NB4 (cell line): ENCODE measurements at regions not wholly inside any gene's neighbourhood (a gene's known extent, or its start where the extent isn't known, plus 50 kb on each side); places are given as distances from the start of the nearest gene placed in this dataset.

Source experiments
- DNase-seq: peaks from one replicate; pipeline ENCODE4 v3.0.0; 2010; ENCODE audit warnings: low read depth
- H3K4me3 ChIP-seq: one replicate; pipeline ENCODE4 v1.5.1; 2011; ENCODE audit warnings: mild to moderate bottlenecking, low read depth, low read length, moderate library complexity
- MYC ChIP-seq: IDR thresholded peaks from 2 replicates; pipeline ENCODE4 v1.6.1; 2011; ENCODE audit warnings: low read depth, low read length
- POLR2A ChIP-seq: IDR thresholded peaks from 2 replicates; pipeline ENCODE4 v1.6.1; 2011; ENCODE audit warnings: mild to moderate bottlenecking; ENCODE audit not compliant: insufficient read length; ENCODE audit errors: extremely low read depth
- TF ChIP-seq, protein P1 (sequence below): IDR thresholded peaks from 2 replicates; pipeline ENCODE4 v1.6.1; 2011; ENCODE audit warnings: low read depth, low read length
- TF ChIP-seq, protein P2 (sequence below): IDR thresholded peaks from one replicate; pipeline ENCODE4 v1.5.1; 2012; ENCODE audit warnings: low read depth, low read length

DNA sequence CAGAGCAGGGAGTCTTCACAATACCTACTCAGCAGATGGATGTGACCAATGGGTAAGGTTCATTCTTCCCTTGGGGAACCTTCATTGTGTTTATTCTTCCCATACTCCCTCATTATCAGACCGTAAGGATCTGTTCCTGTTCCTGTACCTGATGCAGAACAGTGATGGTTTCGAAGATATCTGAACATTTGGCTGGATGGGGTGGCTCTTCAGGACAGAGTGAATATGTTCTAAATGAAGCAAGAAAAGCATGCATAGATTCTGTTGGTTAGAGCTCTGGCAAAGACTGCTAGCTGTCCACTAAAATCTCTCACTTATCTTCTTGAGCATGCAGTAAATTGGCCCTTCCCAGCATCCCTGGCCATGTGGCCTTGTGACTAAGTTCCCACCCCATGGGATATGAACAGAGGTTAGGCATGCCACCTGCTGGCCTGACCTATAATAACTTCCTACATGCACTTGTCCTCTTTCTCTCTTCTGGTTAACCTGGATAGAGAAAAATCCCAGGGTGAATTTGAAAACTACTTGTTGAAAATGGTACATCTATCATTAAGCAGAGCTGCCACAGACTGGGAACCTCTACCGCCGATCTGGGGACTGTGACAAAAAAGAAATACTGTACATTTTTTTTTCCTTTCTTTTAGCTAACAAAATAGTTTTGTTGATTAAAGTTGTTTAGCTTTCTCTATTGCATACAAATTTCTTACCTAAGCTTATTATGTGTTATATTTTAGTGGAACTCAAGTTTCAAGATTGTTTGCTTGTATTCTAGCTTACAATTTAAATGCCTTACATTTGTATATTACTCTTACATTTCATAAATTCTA lies 60.0 kb upstream of the BANK1 start:
- DNase-seq = peak; percentile 80
- TF ChIP-seq MYC (peak; percentile 87), POLR2A (no peak)
- TF ChIP-seq, protein P1, sequence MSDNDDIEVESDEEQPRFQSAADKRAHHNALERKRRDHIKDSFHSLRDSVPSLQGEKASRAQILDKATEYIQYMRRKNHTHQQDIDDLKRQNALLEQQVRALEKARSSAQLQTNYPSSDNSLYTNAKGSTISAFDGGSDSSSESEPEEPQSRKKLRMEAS = peak; percentile 92
- TF ChIP-seq, protein P2, sequence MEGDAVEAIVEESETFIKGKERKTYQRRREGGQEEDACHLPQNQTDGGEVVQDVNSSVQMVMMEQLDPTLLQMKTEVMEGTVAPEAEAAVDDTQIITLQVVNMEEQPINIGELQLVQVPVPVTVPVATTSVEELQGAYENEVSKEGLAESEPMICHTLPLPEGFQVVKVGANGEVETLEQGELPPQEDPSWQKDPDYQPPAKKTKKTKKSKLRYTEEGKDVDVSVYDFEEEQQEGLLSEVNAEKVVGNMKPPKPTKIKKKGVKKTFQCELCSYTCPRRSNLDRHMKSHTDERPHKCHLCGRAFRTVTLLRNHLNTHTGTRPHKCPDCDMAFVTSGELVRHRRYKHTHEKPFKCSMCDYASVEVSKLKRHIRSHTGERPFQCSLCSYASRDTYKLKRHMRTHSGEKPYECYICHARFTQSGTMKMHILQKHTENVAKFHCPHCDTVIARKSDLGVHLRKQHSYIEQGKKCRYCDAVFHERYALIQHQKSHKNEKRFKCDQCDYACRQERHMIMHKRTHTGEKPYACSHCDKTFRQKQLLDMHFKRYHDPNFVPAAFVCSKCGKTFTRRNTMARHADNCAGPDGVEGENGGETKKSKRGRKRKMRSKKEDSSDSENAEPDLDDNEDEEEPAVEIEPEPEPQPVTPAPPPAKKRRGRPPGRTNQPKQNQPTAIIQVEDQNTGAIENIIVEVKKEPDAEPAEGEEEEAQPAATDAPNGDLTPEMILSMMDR = peak; percentile 53

DNA sequence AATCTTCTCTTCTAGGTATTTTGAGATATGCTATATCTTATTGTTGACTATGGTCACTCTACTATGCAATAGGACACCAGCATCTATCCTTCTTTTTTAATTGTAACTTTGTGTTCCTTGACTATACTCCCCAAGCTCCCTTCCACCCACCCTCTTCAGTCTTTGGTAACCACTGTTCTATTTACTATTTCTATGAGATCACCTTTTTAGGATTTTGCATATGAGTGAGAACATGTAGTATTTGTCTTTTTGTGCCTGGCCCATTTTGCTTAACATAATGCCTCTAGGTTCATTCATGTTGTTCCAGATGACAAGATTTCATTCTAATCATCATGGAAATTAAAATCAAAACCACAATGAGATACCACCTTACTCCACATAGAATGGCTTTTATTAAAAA lies 63.3 kb upstream of the BANK1 start:
- TF ChIP-seq POLR2A = no peak
- TF ChIP-seq, protein P1 = no peak
- no peak for TF ChIP-seq MYC
- no peak overlapping the region for H3K4me3 ChIP-seq
- no peak for DNase-seq

More for the DNA sequence above, 60.0 kb upstream of the BANK1 start:
- H3K4me3 ChIP-seq = no peak overlapping the region

DNA sequence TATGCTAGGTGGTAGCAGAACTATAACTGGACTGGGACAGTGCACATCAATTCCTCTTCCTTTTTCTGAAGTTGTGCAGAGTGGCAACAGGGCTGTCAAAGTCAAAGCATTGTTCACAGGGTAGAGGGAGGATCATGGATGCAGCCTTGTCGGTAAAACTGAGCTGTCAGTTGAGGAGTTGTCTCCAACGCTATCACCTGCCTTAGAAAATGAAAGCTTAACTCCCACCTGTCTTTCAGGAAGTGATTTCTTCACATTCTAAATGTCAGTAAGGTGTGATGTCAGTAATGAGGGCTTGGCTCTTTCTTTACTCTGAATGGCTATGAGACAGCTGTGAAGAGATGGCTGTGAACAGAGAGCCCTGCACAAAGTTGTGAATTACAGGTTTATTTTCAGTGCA lies 66.4 kb upstream of the BANK1 start:
- TF ChIP-seq, protein P1 = no peak
- no peak for TF ChIP-seq POLR2A
- H3K4me3 ChIP-seq = no peak overlapping the region
- DNase-seq = no peak

DNA sequence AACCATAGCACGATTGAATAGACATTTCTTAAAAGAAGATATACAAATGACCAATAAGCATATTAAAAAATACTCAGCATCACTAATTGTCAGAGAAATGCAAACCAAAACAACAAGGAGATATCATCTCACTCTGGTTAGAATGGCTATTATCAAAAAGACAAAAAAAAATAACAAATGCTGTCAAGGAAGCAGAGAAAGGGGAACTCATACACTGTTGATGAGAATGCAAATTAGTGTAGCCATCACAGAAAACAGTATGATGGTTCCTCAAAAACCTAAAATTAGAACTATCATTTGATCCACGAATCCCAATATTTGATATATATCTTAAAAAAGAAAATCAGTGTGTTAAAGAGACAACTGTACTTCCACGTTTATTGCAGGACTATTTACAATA lies 71.7 kb upstream of the BANK1 start:
- DNase-seq = no peak
- TF ChIP-seq, protein P1 = no peak
- TF ChIP-seq, protein P2 = no peak
- TF ChIP-seq POLR2A = no peak
- no peak for TF ChIP-seq MYC
- H3K4me3 ChIP-seq = no peak overlapping the region

DNA sequence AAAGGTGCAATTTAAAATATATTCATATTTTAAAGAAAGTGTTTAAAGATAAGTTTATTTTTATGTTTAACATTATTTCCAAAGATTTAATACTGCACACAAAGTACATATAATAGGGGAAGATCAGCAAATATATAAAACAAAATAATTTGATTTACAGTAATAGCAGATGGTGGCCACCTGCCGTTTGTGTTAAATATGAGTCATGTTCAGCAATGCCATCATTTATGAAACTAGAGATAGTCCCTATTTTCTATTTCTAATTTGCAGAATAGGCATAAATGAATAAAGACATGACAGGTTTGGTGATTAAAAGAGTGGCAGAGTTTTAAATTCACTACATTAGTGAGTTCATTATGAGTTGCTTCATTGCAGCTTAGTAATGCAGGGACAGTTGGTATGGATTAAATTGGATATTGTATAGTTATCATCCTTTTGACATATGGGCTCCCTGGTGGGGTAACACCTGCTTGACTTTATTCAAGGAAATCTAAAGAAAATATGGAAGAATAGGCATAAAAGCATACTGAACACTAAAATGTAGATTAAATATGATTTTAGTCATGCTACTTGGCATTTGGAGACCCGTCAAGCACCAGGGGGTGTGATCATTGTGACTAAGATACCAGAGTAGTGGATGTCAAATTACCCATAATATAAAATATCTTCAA lies 78.8 kb upstream of the BANK1 start:
- TF ChIP-seq POLR2A (no peak), MYC (no peak)
- TF ChIP-seq, protein P1 = no peak
- TF ChIP-seq, protein P2 = no peak
- H3K4me3 ChIP-seq = no peak overlapping the region
- DNase-seq = no peak

DNA sequence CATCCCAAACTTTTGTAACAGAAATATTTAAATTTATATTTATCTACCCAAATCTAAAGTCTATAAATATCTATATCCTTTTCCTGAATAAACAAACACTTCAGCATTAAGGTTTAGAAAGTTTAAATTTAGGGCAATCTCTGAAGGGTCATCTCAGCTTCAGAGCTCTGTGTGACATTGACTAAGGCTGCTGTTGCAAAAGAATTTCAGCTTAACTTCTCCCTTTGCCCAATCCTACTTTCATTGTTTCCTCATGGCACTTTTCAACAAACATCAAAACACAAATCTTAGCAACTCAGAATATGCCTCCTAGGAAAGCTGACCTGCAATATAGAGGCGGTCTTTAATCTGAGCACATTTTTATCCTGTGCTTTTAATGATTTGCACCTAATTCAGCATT lies 79.7 kb upstream of the BANK1 start:
- no peak for DNase-seq
- TF ChIP-seq, protein P2 = no peak
- TF ChIP-seq, protein P1 = no peak
- TF ChIP-seq POLR2A = no peak
- no peak overlapping the region for H3K4me3 ChIP-seq
